Uterus (tissue), 2 donors: ENCODE measurements at regions not wholly inside any gene's neighbourhood (a gene's known extent, or its start where the extent isn't known, plus 50 kb on each side); places are given as distances from the start of the nearest gene placed in this dataset.
"Not testable (repeated sequence)": the region's sequence is repeated elsewhere in the genome, so short reads cannot be mapped to it uniquely, and the experiment has no call there.

Experiments used
- CTCF ChIP-seq, 4 experiments: fragments of 200-600 bp in 2 of 4; fragments of 450-650 bp in 2 of 4; sonication (generic) in 2 of 4; IDR thresholded peaks; one replicate each; pipeline ENCODE4 v1.5.1; 2016 to 2019; ENCODE audit warnings: antibody characterized with exemption in 4 of 4, mild to moderate bottlenecking in 2 of 4, moderate library complexity in 1 of 4
- POLR2A ChIP-seq, 2 donors: fragments of 450-650 bp; IDR thresholded peaks; one replicate each; pipeline ENCODE4 v1.6.1; 2016; ENCODE audit warnings: antibody characterized with exemption in 2 of 2, mild to moderate bottlenecking in 1 of 2, moderate library complexity in 1 of 2

GRCh38 chr7:65776677-65777076 is 96.2 kb upstream of the VKORC1L1 start:
- not testable (repeated sequence) for TF ChIP-seq CTCF, POLR2A (IDR thresholded peaks at IDR 0.05)
